WTC11 (cell line): ENCODE measurements at regions not wholly inside any gene's neighbourhood (a gene's known extent, or its start where the extent isn't known, plus 50 kb on each side); places are given as distances from the start of the nearest gene placed in this dataset.

ENCODE experiments used
- ATAC-seq: fragments of 200-7000 bp; cut with Tn5 transposase; 2 replicates; pipeline ENCODE4 v1.10.0; 2021; ENCODE audit warnings: mild to moderate bottlenecking, moderate library complexity
- CTCF ChIA-PET: fragments of 300-600 bp; sonication (Branson Sonifier 250); formaldehyde crosslinking; loops from one replicate; lab custom pipeline; 2021; ENCODE audit warnings: antibody characterized with exemption; lab: Charles Lee
- POLR2A ChIA-PET: fragments of 350-600 bp; sonication (Branson Sonifier 250); formaldehyde crosslinking; loops from one replicate; lab custom pipeline; 2021; ENCODE audit warnings: antibody characterized with exemption; lab: Charles Lee
- DNase-seq: peaks from one replicate; pipeline ENCODE4 v3.0.0; 2021; ENCODE audit warnings: low spot score
- H3K27ac Mint-ChIP-seq: 2 replicates; pipeline ENCODE4 v1.8.0; 2021; ENCODE audit warnings: mixed read lengths
- H3K27me3 Mint-ChIP-seq: 2 replicates; pipeline ENCODE4 v1.8.0; 2021; ENCODE audit warnings: low read depth, mild to moderate bottlenecking, moderate library complexity, mixed read lengths
- H3K36me3 Mint-ChIP-seq: 2 replicates; pipeline ENCODE4 v1.8.0; 2021; ENCODE audit warnings: mixed read lengths
- H3K4me1 Mint-ChIP-seq: 2 replicates; pipeline ENCODE4 v1.8.0; 2022; ENCODE audit warnings: mixed read lengths
- H3K4me3 Mint-ChIP-seq: 2 replicates; pipeline ENCODE4 v1.8.0; 2021; ENCODE audit warnings: mild to moderate bottlenecking, moderate library complexity, mixed read lengths
- H3K9me3 Mint-ChIP-seq: 2 replicates; pipeline ENCODE4 v1.8.0; 2021; ENCODE audit warnings: mixed read lengths
- AR ChIP-seq: fragments of 250-450 bp; sonication (Bioruptor Pico); IDR thresholded peaks from 2 replicates; pipeline ENCODE4 v1.9.0; 2021; ENCODE audit warnings: mild to moderate bottlenecking
- ATF1 ChIP-seq: sonication (generic); formaldehyde crosslinking; IDR thresholded peaks from 2 replicates; pipeline ENCODE4 v1.8.1; 2023; ENCODE audit warnings: mild to moderate bottlenecking, moderate library complexity, missing genetic modification reagents
- CBFB ChIP-seq: sonication (generic); formaldehyde crosslinking; IDR thresholded peaks from 2 replicates; pipeline ENCODE4 v1.8.1; 2022; ENCODE audit warnings: mild to moderate bottlenecking, low read depth, missing genetic modification reagents
- CREB1 ChIP-seq: sonication (generic); formaldehyde crosslinking; IDR thresholded peaks from 2 replicates; pipeline ENCODE4 v1.8.0; 2023; ENCODE audit warnings: mild to moderate bottlenecking, missing genetic modification reagents
- EMX1 ChIP-seq: fragments of 250-450 bp; sonication (Bioruptor Pico); IDR thresholded peaks from 2 replicates; pipeline ENCODE4 v1.8.0; 2021; ENCODE audit warnings: mild to moderate bottlenecking
- ESRRA ChIP-seq: sonication (generic); formaldehyde crosslinking; IDR thresholded peaks from 2 replicates; pipeline ENCODE4 v1.8.1; 2022; ENCODE audit warnings: mild to moderate bottlenecking, missing genetic modification reagents, borderline replicate concordance
- ETV6 ChIP-seq: sonication (generic); formaldehyde crosslinking; IDR thresholded peaks from 2 replicates; pipeline ENCODE4 v1.8.1; 2022; ENCODE audit warnings: mild to moderate bottlenecking, missing genetic modification reagents
- GRHL2 ChIP-seq: fragments of 250-450 bp; sonication (Bioruptor Pico); IDR thresholded peaks from 2 replicates; pipeline ENCODE4 v1.8.0; 2022; ENCODE audit warnings: mild to moderate bottlenecking, moderate library complexity; ENCODE audit not compliant: insufficient replicate concordance, severe bottlenecking
- NFE2L1 ChIP-seq: sonication (generic); formaldehyde crosslinking; IDR thresholded peaks from 2 replicates; pipeline ENCODE4 v1.8.1; 2023; ENCODE audit warnings: missing genetic modification reagents
- RELA ChIP-seq: sonication (generic); formaldehyde crosslinking; IDR thresholded peaks from 2 replicates; pipeline ENCODE4 v1.8.1; 2022; ENCODE audit warnings: missing genetic modification reagents, mild to moderate bottlenecking, borderline replicate concordance
- TP53 ChIP-seq: sonication (generic); formaldehyde crosslinking; IDR thresholded peaks from 2 replicates; pipeline ENCODE4 v1.8.1; 2023; ENCODE audit warnings: mild to moderate bottlenecking, missing genetic modification reagents
- USF2 ChIP-seq: sonication (generic); formaldehyde crosslinking; IDR thresholded peaks from 2 replicates; pipeline ENCODE4 v1.8.1; 2023; ENCODE audit warnings: mild to moderate bottlenecking, missing genetic modification reagents, moderate library complexity
- ZBTB21 ChIP-seq: sonication (generic); formaldehyde crosslinking; IDR thresholded peaks from 2 replicates; pipeline ENCODE4 v1.8.1; 2023; ENCODE audit warnings: mild to moderate bottlenecking, missing genetic modification reagents, borderline replicate concordance
- ZNF416 ChIP-seq: fragments of 250-450 bp; sonication (Bioruptor Pico); IDR thresholded peaks from 2 replicates; pipeline ENCODE4 v1.9.0; 2021; ENCODE audit warnings: mild to moderate bottlenecking, inconsistent platforms
- ZNF423 ChIP-seq: fragments of 250-450 bp; sonication (Bioruptor Pico); IDR thresholded peaks from 2 replicates; pipeline ENCODE4 v2.1.2; 2022; ENCODE audit warnings: mild to moderate bottlenecking, moderate library complexity
- ZNF532 ChIP-seq: fragments of 250-450 bp; sonication (Bioruptor Pico); IDR thresholded peaks from 2 replicates; pipeline ENCODE4 v1.9.0; 2021; ENCODE audit warnings: mild to moderate bottlenecking, borderline replicate concordance
- TF ChIP-seq, protein P1 (sequence below): fragments of 200-600 bp; IDR thresholded peaks from 2 replicates; pipeline ENCODE4 v1.8.0; 2022; ENCODE audit warnings: antibody characterized with exemption
- TF ChIP-seq, protein P2 (sequence below): sonication (generic); formaldehyde crosslinking; IDR thresholded peaks from 2 replicates; pipeline ENCODE4 v1.8.1; 2022; ENCODE audit warnings: missing genetic modification reagents, borderline replicate concordance

- Mint-ChIP-seq H3K4me1 (no peaks in the 10 kb centered on the region), H3K27me3 (no peaks in the 10 kb centered on the region; the same call in 1 of the 2 replicates), H3K27ac (no peak overlapping the region), H3K9me3 (peaks cover 3% of the 10 kb centered on the region; the same call in 1 of the 2 replicates), H3K4me3 (no peak overlapping the region), H3K36me3 (no peaks in the 10 kb centered on the region)
- no peak for ATAC-seq
- POLR2A ChIA-PET, result no interaction called here
- no peak for TF ChIP-seq NFE2L1 (CRISPR knock-in tag)
- no peak for TF ChIP-seq ATF1 (CRISPR knock-in tag)
- no peak for TF ChIP-seq ZNF532 (CRISPR knock-in tag)
- TF ChIP-seq, protein P1, sequence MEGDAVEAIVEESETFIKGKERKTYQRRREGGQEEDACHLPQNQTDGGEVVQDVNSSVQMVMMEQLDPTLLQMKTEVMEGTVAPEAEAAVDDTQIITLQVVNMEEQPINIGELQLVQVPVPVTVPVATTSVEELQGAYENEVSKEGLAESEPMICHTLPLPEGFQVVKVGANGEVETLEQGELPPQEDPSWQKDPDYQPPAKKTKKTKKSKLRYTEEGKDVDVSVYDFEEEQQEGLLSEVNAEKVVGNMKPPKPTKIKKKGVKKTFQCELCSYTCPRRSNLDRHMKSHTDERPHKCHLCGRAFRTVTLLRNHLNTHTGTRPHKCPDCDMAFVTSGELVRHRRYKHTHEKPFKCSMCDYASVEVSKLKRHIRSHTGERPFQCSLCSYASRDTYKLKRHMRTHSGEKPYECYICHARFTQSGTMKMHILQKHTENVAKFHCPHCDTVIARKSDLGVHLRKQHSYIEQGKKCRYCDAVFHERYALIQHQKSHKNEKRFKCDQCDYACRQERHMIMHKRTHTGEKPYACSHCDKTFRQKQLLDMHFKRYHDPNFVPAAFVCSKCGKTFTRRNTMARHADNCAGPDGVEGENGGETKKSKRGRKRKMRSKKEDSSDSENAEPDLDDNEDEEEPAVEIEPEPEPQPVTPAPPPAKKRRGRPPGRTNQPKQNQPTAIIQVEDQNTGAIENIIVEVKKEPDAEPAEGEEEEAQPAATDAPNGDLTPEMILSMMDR, result no peak
- DNase-seq, result no peak
- CTCF ChIA-PET, result no interaction called here
Observed at GRCh38 chr4:81590596-81590995, 118.9 kb upstream of the RASGEF1B start.

DNA sequence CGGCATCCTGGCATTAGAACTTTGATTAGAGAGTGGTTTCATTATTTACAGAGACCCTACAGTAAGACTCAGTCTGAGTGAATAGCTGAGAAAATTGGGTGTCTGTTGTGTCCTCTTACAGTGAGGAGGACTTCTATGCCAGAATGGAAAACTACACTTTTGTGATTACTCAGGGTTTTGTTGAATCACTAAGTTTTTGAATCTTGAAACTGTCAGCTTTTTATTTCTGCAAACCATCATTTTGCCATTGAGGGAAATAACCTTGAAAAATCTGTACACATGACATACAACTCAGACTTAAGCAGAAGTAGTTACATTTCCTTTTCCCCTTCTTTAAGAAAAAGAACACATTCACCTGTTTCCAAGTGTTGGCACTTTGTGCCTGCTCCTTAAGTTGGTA, 117.6 kb upstream of the RASGEF1B start:
- no peak overlapping the region for H3K27ac Mint-ChIP-seq
- H3K36me3 Mint-ChIP-seq, result no peaks in the 10 kb centered on the region
- H3K4me1 Mint-ChIP-seq, result no peaks in the 10 kb centered on the region
- TF ChIP-seq GRHL2 (CRISPR knock-in tag) (no peak), EMX1 (no peak), ETV6 (CRISPR knock-in tag) (no peak), AR (CRISPR knock-in tag) (no peak), TP53 (CRISPR knock-in tag) (no peak), CBFB (CRISPR knock-in tag) (no peak), ZBTB21 (CRISPR knock-in tag) (no peak), ZNF416 (CRISPR knock-in tag) (no peak), RELA (no peak), CREB1 (CRISPR knock-in tag) (no peak), ESRRA (CRISPR knock-in tag) (no peak), ATF1 (CRISPR knock-in tag) (no peak), ZNF423 (CRISPR knock-in tag) (no peak), USF2 (CRISPR knock-in tag) (no peak)
- TF ChIP-seq, protein P2, sequence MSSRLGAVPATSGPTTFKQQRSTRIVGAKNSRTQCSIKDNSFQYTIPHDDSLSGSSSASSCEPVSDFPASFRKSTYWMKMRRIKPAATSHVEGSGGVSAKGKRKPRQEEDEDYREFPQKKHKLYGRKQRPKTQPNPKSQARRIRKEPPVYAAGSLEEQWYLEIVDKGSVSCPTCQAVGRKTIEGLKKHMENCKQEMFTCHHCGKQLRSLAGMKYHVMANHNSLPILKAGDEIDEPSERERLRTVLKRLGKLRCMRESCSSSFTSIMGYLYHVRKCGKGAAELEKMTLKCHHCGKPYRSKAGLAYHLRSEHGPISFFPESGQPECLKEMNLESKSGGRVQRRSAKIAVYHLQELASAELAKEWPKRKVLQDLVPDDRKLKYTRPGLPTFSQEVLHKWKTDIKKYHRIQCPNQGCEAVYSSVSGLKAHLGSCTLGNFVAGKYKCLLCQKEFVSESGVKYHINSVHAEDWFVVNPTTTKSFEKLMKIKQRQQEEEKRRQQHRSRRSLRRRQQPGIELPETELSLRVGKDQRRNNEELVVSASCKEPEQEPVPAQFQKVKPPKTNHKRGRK (CRISPR knock-in tag), result no peak
- no peaks in the 10 kb centered on the region; the same call in 1 of the 2 replicates for H3K27me3 Mint-ChIP-seq
- ChIA-PET CTCF (no interaction called here), POLR2A (no interaction called here)
- DNase-seq (no peak), ATAC-seq (no peak)
- peaks cover 3% of the 10 kb centered on the region; the same call in 1 of the 2 replicates for H3K9me3 Mint-ChIP-seq
- H3K4me3 Mint-ChIP-seq, result no peak overlapping the region
